HL-60 (cell line): ENCODE measurements at regions not wholly inside any gene's neighbourhood (a gene's known extent, or its start where the extent isn't known, plus 50 kb on each side); places are given as distances from the start of the nearest gene placed in this dataset.

Experiments
- GABPA ChIP-seq: IDR thresholded peaks from 2 replicates; pipeline ENCODE4 v1.6.1; 2012; ENCODE audit warnings: low read depth
- POLR2AphosphoS5 ChIP-seq: IDR thresholded peaks from 2 replicates; pipeline ENCODE4 v1.6.1; 2012; ENCODE audit warnings: low read depth
- TF ChIP-seq, protein P1 (sequence below): IDR thresholded peaks from one replicate; pipeline ENCODE4 v1.5.1; 2011; ENCODE audit warnings: low read length, control low read depth, inconsistent platforms; ENCODE audit not compliant: insufficient read depth
- TF ChIP-seq, protein P2 (sequence below): IDR thresholded peaks from 2 replicates; pipeline ENCODE4 v1.6.1; 2012; ENCODE audit warnings: low read depth; ENCODE audit not compliant: insufficient replicate concordance

DNA sequence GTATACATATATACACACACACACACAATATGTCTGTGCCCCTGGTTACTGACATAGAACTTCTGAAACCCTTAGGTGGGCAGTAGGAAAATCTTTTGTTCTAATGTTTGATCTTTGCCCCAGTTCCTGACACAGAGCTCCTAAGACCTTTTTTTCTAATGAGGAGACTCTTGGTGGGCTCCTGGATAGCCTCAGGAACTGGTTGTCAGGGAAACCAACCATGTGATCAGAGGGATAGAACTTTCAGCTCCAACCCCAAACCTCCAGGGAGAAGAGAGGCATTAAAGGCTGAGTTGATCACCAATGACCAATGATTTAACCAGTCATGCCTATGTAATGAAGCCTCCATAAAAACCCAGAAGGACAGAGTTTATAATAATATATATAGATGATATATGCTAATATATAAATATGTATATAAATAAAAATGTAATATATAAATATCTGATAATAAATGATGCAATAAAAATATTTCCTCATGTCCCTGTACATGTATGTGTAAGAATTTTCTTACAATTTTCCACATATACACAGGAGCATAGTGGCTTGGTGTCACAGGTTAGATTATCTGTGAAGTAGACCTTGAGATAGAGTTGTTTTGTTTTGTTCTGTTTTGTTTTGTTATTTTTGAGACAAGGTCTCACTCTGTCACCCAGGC, 93.3 kb downstream of the GPX5 start:
- TF ChIP-seq, protein P1, sequence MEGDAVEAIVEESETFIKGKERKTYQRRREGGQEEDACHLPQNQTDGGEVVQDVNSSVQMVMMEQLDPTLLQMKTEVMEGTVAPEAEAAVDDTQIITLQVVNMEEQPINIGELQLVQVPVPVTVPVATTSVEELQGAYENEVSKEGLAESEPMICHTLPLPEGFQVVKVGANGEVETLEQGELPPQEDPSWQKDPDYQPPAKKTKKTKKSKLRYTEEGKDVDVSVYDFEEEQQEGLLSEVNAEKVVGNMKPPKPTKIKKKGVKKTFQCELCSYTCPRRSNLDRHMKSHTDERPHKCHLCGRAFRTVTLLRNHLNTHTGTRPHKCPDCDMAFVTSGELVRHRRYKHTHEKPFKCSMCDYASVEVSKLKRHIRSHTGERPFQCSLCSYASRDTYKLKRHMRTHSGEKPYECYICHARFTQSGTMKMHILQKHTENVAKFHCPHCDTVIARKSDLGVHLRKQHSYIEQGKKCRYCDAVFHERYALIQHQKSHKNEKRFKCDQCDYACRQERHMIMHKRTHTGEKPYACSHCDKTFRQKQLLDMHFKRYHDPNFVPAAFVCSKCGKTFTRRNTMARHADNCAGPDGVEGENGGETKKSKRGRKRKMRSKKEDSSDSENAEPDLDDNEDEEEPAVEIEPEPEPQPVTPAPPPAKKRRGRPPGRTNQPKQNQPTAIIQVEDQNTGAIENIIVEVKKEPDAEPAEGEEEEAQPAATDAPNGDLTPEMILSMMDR: no peak
- TF ChIP-seq POLR2AphosphoS5 (no peak), GABPA (no peak)
- TF ChIP-seq, protein P2, sequence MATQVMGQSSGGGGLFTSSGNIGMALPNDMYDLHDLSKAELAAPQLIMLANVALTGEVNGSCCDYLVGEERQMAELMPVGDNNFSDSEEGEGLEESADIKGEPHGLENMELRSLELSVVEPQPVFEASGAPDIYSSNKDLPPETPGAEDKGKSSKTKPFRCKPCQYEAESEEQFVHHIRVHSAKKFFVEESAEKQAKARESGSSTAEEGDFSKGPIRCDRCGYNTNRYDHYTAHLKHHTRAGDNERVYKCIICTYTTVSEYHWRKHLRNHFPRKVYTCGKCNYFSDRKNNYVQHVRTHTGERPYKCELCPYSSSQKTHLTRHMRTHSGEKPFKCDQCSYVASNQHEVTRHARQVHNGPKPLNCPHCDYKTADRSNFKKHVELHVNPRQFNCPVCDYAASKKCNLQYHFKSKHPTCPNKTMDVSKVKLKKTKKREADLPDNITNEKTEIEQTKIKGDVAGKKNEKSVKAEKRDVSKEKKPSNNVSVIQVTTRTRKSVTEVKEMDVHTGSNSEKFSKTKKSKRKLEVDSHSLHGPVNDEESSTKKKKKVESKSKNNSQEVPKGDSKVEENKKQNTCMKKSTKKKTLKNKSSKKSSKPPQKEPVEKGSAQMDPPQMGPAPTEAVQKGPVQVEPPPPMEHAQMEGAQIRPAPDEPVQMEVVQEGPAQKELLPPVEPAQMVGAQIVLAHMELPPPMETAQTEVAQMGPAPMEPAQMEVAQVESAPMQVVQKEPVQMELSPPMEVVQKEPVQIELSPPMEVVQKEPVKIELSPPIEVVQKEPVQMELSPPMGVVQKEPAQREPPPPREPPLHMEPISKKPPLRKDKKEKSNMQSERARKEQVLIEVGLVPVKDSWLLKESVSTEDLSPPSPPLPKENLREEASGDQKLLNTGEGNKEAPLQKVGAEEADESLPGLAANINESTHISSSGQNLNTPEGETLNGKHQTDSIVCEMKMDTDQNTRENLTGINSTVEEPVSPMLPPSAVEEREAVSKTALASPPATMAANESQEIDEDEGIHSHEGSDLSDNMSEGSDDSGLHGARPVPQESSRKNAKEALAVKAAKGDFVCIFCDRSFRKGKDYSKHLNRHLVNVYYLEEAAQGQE: no peak
